ENCODE measurements at regions not wholly inside any gene's neighbourhood (a gene's known extent, or its start where the extent isn't known, plus 50 kb on each side); places are given as distances from the start of the nearest gene placed in this dataset.

- TF ChIP-seq, protein P1, sequence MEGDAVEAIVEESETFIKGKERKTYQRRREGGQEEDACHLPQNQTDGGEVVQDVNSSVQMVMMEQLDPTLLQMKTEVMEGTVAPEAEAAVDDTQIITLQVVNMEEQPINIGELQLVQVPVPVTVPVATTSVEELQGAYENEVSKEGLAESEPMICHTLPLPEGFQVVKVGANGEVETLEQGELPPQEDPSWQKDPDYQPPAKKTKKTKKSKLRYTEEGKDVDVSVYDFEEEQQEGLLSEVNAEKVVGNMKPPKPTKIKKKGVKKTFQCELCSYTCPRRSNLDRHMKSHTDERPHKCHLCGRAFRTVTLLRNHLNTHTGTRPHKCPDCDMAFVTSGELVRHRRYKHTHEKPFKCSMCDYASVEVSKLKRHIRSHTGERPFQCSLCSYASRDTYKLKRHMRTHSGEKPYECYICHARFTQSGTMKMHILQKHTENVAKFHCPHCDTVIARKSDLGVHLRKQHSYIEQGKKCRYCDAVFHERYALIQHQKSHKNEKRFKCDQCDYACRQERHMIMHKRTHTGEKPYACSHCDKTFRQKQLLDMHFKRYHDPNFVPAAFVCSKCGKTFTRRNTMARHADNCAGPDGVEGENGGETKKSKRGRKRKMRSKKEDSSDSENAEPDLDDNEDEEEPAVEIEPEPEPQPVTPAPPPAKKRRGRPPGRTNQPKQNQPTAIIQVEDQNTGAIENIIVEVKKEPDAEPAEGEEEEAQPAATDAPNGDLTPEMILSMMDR (IDR thresholded peaks at IDR 0.05) = no peak
- no peak for TF ChIP-seq POLR2A (IDR thresholded peaks at IDR 0.05)
Observed at GRCh38 chr4:43886196-43886595, 562.4 kb downstream of the KCTD8 start.
